C4-2B (cell line): ENCODE measurements at regions not wholly inside any gene's neighbourhood (a gene's known extent, or its start where the extent isn't known, plus 50 kb on each side); places are given as distances from the start of the nearest gene placed in this dataset.

Source experiments
- ZFX ChIP-seq: fragments of 450-650 bp; IDR thresholded peaks from 2 replicates; pipeline ENCODE4 v1.6.1; 2017
- TF ChIP-seq, protein P1 (sequence below): fragments of 450-650 bp; conservative IDR thresholded peaks from 2 replicates; pipeline ENCODE4 v1.5.1; 2017; ENCODE audit warnings: mild to moderate bottlenecking

DNA sequence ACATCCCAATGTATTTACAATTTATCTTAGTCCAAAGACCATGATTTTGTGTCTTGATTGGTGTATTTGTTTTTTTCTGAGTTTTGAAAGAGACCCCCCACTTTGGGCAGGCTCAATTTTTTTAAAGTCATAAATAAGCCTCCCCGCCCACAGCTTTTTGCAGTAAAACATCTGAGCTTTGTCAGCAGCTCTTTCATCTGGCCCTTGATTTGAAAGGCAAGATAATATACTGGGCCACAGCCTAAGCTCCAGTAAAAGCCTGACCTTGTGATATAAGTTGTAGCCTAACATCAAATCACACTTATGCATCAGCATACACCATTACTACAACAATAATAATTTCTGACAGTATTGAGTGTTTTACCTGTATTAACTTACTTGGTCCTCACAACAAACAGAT, 51.3 kb upstream of the SERTAD2 start:
- TF ChIP-seq, protein P1, sequence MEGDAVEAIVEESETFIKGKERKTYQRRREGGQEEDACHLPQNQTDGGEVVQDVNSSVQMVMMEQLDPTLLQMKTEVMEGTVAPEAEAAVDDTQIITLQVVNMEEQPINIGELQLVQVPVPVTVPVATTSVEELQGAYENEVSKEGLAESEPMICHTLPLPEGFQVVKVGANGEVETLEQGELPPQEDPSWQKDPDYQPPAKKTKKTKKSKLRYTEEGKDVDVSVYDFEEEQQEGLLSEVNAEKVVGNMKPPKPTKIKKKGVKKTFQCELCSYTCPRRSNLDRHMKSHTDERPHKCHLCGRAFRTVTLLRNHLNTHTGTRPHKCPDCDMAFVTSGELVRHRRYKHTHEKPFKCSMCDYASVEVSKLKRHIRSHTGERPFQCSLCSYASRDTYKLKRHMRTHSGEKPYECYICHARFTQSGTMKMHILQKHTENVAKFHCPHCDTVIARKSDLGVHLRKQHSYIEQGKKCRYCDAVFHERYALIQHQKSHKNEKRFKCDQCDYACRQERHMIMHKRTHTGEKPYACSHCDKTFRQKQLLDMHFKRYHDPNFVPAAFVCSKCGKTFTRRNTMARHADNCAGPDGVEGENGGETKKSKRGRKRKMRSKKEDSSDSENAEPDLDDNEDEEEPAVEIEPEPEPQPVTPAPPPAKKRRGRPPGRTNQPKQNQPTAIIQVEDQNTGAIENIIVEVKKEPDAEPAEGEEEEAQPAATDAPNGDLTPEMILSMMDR, result no peak
- no peak for TF ChIP-seq ZFX
